ENCODE measurements at regions not wholly inside any gene's neighbourhood (a gene's known extent, or its start where the extent isn't known, plus 50 kb on each side); places are given as distances from the start of the nearest gene placed in this dataset.

DNA sequence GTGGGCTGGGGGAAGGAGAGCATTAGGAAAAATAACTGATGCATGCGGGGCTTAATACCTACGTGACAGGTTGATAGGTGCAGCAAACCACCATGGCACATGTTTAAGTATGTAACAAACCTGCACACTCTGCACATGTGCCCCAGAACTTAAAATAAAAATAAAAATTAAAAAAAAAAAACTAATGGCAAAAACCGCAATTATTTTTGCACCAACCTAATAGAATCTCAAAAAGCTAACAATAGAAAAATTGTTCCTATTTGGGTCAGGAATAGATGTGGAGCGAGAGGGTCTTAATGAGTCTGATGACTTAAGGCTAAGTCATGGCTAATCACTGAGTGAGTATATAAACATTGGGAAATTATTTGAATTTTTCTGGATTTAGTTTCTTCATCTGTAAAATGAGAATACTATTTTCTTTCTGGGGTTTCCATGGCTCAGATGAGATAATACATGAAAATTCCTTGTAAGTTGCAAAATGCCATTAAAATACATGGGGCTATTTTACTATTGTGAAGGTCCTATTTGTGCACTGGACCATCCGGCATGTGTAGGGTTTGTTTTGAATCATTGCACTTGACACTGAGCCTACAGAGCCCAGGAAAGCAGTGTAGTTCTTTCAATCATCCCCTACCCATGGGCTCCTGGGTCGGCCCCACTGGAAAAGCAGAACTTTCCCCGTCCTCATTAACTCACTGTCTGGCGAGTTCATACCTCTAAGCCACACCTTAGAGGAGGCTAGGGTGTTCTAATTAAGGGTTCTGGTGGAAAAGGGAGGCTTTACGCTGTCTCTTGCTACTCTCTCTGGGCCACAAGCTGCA, 164.1 kb upstream of the NTF3 start:
- TF ChIP-seq GATA2 (IDR thresholded peaks at IDR 0.05; ENCODE audit: low read depth, low read length): no peak

DNA sequence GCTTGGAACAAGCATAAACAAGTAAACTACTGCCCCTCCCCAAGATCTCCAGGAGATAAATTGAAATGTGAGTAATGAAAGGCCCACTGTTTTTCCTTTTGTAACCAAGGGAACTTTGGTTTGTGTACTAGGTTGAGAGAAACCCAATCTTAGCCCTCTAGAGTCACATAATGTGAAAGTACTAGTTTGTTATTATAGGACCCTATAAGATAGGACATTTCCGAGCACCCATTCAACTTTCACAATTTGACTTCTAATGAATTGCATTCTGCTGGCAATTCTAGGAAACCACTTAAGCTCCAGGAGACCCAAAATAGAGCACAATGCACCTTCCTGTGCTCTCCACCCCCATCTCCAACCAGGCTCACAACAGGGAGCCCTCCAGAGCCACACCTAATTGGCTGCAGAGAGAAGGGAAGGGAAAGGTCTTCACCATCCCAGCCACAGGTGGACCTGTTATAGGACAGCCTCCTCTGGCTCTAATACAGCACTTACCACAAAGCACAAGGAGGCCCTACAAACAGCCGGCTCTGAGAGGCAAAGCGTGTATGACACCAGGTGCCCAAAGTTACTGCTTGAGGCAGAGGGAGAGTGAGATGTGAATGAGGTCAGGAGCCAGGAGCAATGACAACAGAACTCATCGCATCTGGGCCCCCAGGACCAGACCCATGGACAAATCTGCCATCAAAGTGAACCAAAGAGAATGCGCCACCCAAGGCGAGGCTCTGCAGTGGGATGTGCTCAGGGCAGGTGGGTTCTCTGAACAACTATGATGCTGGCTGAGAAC, 163.3 kb upstream of the NTF3 start:
- TF ChIP-seq GATA3 (IDR thresholded peaks at IDR 0.05; ENCODE audit: low read depth, low read length) (no peak), GATA2 (IDR thresholded peaks at IDR 0.05; ENCODE audit: low read depth, low read length) (no peak)

DNA sequence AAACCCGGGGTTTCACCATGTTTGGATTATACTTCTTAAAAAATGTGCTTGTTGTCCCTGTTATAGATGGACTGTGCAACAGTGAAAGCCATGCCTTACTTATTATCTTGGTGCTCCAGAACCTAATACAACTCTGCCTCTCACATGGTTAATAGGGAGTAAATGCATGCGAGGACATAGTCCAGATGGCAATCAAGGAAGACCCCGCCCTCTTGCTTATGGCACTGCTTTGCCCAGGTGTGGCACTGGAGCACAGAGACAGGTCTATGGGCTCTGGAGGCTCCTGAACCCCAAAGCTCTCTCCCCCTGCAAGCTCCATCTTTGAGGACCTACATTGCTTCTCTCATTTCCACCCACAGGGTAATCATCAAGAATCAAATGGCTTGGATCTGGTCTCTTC, 162.1 kb upstream of the NTF3 start:
- TF ChIP-seq GATA2 (IDR thresholded peaks at IDR 0.05; ENCODE audit: low read depth, low read length) (no peak), GATA3 (IDR thresholded peaks at IDR 0.05; ENCODE audit: low read depth, low read length) (no peak)

DNA sequence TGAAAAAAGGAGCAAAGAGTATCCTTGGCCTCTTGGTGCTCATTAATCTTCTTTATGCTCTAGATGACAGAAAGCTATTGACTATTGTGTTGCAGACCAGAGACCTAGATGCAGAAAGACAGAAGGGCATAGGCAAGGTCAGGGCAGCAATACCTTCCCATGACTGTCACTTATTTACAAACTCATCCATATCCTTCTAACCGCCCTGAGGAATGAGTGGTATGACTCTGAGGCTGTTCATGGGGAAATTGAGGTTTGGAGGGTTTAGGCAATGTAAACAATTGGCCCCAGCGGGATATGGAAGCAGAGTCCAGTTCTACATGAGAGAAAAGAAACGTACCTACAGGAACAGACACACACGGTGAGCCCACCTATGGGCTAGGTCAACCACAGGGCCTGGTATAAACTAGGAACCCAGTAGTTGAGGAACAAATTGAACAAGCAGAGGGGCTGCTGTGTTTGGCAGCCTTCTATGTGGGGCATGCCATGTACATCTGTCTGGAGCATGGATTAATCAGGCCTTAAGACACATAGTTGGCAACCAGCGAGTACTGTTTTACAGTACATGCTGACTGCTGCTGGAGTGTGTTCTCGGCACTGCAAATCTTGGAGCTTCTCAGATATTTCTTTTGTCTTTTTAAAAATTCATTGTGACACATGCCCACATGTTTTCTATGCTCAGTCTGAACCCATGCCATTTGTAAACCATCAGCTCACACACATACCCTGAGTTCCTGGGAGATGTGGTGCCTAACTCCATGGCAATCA, 159.7 kb upstream of the NTF3 start:
- no peak for TF ChIP-seq GATA2 (IDR thresholded peaks at IDR 0.05; ENCODE audit: low read depth, low read length)
- TF ChIP-seq GATA3 (IDR thresholded peaks at IDR 0.05; ENCODE audit: low read depth, low read length): no peak

DNA sequence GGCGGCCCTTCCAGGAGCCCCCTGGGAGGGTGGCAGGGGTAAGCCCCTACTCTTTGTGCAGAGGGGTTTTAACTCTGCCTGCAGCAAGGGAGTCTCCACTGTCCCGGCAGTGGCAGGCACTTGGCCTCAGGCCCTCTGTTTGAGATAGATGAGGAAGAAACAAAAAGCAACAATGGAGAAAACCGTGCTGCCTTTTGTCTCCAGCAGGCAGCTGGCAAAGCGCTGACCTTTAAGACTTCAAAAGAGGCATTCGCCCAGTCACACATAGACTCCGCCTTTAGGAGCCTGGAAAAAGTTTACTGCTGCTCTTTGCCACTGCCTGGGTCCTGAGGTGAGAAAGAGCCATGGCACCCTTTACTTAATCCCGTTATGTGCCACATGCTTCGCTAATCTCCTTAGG, 158.2 kb upstream of the NTF3 start:
- TF ChIP-seq GATA3 (IDR thresholded peaks at IDR 0.05; ENCODE audit: low read depth, low read length) (no peak), GATA2 (IDR thresholded peaks at IDR 0.05; ENCODE audit: low read depth, low read length) (no peak)

DNA sequence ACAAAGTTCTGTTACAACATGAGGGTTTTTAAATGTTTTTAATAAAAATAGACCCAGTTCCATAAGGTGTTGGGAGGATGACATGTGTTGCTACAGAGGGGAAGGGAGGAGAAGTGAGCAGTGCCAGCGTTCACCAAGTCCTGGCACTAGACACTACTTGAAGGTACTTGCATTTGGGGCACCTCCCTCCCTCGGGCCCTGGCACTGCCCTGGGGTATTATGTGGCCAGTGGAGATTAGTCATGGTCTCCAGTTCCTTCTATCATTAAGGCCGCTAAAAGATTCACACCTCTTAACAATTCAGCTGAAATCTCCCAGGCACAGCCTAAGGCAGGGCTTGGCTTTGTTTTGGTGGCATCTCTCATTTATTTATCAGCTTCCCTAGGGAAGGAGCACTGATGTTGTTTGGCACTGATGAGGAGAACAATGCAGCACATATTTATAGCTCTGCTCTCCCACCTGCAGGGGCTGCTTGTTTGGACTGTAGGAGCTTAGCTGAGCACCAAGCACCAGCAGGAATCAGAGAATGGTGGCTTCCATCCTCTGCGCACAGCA, 155.5 kb upstream of the NTF3 start:
- TF ChIP-seq GATA3 (IDR thresholded peaks at IDR 0.05; ENCODE audit: low read depth, low read length): no peak
- TF ChIP-seq GATA2 (IDR thresholded peaks at IDR 0.05; ENCODE audit: low read depth, low read length): no peak

DNA sequence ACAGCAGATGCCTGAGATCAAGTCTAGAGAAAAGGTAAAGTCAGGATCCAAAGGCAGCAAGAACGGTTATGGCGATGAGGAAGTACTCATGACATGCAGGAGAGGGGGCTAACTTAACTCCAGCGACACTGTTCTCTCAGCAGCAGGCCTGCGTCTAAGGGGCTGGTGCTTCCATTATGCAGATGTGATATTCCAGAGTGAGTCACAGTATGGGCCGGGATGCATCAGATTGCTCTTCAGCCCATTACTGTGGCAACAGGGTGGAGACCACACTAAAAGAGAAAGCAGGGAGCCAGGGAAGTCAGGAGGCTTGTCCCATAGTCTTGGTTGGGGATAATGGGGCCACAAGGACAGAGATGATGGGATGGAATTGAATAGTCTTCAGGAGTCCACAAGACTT, 151.8 kb upstream of the NTF3 start:
- TF ChIP-seq GATA2 (IDR thresholded peaks at IDR 0.05; ENCODE audit: low read depth, low read length): no peak
- no peak for TF ChIP-seq GATA3 (IDR thresholded peaks at IDR 0.05; ENCODE audit: low read depth, low read length)

DNA sequence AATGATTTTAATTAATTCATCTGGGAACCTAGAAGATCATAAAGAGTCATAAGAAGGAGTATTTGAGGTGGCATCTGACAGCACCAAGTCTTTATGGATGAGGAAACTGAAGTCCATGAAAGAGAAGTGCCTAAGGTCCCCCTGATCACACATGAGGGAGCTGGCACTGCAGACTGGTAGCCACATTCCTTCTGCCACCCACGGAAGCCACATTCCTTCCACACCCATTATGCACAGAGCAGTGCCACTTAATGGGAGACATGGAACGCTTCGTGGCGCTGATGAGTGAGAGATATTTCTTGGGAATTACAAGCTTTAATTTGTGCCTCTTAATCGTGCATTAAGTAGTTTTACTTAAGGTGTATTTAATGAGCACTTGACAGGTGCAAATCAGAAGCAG, 139.3 kb upstream of the NTF3 start:
- TF ChIP-seq GATA2 (IDR thresholded peaks at IDR 0.05; ENCODE audit: low read depth, low read length) (no peak), GATA3 (IDR thresholded peaks at IDR 0.05; ENCODE audit: low read depth, low read length) (no peak)

DNA sequence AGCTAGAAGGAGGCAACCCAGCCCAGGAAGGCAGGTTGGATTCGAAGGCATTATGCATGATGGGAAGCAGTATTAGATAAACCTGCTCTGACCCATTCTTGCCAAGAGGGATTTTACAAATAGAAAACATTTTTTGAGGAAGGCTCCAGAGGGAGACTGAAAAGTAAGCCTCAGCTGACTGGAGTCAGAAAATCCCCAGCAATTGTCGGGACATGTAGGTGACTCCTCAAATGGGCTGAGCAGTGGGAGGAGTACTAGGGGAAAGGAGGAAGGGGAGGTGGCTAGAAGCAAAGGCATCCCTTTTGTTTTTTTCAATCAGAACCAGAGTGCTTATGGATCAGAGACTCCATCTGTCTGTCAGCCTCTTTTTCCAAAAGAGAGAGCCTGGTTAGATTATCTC, 138.1 kb upstream of the NTF3 start:
- TF ChIP-seq GATA3 (IDR thresholded peaks at IDR 0.05; ENCODE audit: low read depth, low read length) (no peak), GATA2 (IDR thresholded peaks at IDR 0.05; ENCODE audit: low read depth, low read length) (no peak)

DNA sequence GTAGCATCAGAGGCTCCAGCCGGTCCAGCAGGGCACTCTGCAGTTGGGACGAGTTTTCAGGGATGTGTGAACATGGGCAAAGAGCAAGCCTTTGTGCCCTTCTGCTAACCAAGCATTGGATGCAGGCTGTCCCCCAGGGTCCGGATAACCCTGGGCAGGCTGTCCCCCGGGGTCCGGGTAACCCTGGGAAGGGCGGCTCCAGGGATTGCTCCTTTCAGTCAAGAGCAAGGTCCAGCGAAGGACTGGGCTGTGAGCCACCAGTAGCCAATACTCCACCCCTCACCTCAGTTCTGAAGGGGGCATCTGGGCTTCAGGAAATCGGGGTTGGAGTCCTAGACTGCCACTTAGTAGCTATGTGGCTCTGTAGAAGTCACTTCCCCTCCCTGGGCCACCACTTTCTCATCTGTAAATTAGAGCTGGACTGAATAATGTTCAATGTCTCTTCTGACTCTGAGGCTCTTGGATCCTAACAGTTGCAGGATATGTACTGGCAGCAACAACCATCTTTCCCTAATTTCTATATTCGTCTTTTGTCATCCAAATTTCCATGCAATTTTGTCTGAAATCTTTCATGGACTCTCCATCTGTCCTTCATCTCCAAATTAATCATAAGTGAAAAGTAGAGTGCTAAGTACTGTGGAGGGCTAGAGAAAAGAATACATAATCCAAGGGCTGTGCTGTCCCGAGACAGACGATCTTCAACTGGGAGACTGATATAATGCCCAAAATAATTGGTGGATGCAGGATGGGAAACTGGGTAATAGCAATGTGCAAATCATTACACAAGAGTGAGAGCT, 137.4 kb upstream of the NTF3 start:
- no peak for TF ChIP-seq GATA3 (IDR thresholded peaks at IDR 0.05; ENCODE audit: low read depth, low read length)
- no peak for TF ChIP-seq GATA2 (IDR thresholded peaks at IDR 0.05; ENCODE audit: low read depth, low read length)

DNA sequence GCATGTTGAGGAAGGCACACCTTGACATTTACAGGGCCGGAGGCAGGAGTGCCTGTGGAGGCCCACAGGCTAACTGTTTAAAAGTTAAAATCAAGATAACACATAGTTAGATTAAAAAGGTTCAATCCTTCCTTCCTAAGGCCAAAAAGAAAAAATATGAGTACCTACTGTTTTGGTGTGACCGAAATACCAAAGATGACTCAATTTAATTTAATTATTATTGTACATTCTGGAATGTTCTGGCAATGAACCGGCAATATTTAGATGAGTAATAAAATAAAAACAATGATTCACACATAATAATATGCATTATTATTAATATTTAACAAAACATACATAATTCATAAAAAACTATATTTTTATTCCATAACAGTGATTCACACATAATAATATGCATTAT, 136.8 kb upstream of the NTF3 start:
- no peak for TF ChIP-seq GATA2 (IDR thresholded peaks at IDR 0.05; ENCODE audit: low read depth, low read length)

DNA sequence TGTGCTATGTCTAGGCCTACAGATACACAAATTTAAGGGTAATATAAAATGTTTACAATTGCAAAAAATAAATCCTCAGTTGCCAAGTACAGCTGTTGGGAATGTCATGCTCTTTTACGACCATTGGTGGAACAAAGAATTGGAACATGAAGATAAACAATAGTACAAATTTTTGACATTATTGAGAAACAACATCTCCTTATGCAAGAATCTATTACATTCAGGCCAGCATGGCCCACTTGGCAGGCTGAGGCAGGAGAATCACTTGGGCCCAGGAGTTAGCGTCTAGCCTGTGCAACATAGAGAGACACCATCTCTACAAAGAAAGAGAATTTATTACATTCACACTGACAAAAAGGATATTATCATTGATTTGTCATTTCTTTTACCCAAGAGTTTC, 135.9 kb upstream of the NTF3 start:
- TF ChIP-seq GATA2 (IDR thresholded peaks at IDR 0.05; ENCODE audit: low read depth, low read length) (no peak), GATA3 (IDR thresholded peaks at IDR 0.05; ENCODE audit: low read depth, low read length) (no peak)

DNA sequence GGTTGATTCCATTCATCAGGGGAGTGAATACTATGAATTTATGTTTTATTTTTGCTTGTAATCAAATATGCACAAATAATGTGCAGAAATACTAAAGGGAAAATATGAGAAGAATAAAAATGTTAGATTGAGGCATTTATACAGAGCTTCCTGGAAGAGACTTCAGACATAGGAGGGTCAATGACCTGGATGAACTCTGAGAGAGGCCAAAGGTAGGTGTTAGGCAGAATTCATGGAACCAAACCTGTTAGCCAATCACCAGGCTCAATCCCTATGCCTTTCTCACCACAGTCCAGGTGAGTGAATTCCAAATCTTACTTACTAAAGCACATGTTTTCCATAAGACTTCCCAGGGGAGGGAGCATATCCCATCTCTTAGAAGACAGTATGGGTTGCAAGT, 130.4 kb upstream of the NTF3 start:
- no peak for TF ChIP-seq GATA3 (IDR thresholded peaks at IDR 0.05; ENCODE audit: low read depth, low read length)
- no peak for TF ChIP-seq GATA2 (IDR thresholded peaks at IDR 0.05; ENCODE audit: low read depth, low read length)
